GM21737 (cell line): ENCODE measurements at regions not wholly inside any gene's neighbourhood (a gene's known extent, or its start where the extent isn't known, plus 50 kb on each side); places are given as distances from the start of the nearest gene placed in this dataset.
A peak's percentile ranks its signal among the peaks of the same experiment; 100 is the strongest.

Source experiments
- ATAC-seq: cut with Tn5 transposase; IDR thresholded peaks from one replicate; pipeline ENCODE4 v1.9.1; 2021; ENCODE audit warnings: mild to moderate bottlenecking, moderate library complexity; ENCODE audit not compliant: unreplicated experiment

- no peak for ATAC-seq
Observed at GRCh38 chr7:17680026-17680425, 260.3 kb downstream of the SNX13 start.

- no peak for ATAC-seq
Observed at GRCh38 chr7:17680943-17681351, 259.3 kb downstream of the SNX13 start.

- no peak for ATAC-seq
Observed at GRCh38 chr7:17681965-17682364, 258.3 kb downstream of the SNX13 start.

- no peak for ATAC-seq
Observed at GRCh38 chr7:17682586-17682985, 257.7 kb downstream of the SNX13 start.

GRCh38 chr7:17685141-17685540, 255.2 kb downstream of the SNX13 start:
- no peak for ATAC-seq

- ATAC-seq: no peak
Observed at GRCh38 chr7:17687361-17687760, 252.9 kb downstream of the SNX13 start.

- ATAC-seq: no peak
Observed at GRCh38 chr7:17689361-17689902, 250.9 kb downstream of the SNX13 start.

GRCh38 chr7:17690030-17690429, 250.3 kb downstream of the SNX13 start:
- no peak for ATAC-seq

GRCh38 chr7:17696422-17696821, 243.9 kb downstream of the SNX13 start:
- no peak for ATAC-seq

- no peak for ATAC-seq
Observed at GRCh38 chr7:17697128-17697881, 243.0 kb downstream of the SNX13 start.

GRCh38 chr7:17699696-17700095, 240.6 kb downstream of the SNX13 start:
- ATAC-seq: no peak

GRCh38 chr7:17700138-17700537, 240.2 kb downstream of the SNX13 start:
- ATAC-seq: no peak

GRCh38 chr7:17706275-17706674, 234.0 kb downstream of the SNX13 start:
- no peak for ATAC-seq

GRCh38 chr7:17706734-17707133, 233.6 kb downstream of the SNX13 start:
- ATAC-seq: peak; percentile 75

GRCh38 chr7:17709127-17709526, 231.2 kb downstream of the SNX13 start:
- ATAC-seq: no peak

- ATAC-seq: no peak
Observed at GRCh38 chr7:17709599-17709998, 230.7 kb downstream of the SNX13 start.

GRCh38 chr7:17710312-17710711, 230.0 kb downstream of the SNX13 start:
- no peak for ATAC-seq

GRCh38 chr7:17713584-17713983, 226.7 kb downstream of the SNX13 start:
- ATAC-seq: no peak

- ATAC-seq: no peak
Observed at GRCh38 chr7:17716816-17717215, 223.5 kb downstream of the SNX13 start.

GRCh38 chr7:17719998-17720397, 220.3 kb downstream of the SNX13 start:
- no peak for ATAC-seq

GRCh38 chr7:17721736-17722285, 218.5 kb downstream of the SNX13 start:
- no peak for ATAC-seq

GRCh38 chr7:17722798-17723197, 217.5 kb downstream of the SNX13 start:
- ATAC-seq: no peak
